ENCODE measurements at regions not wholly inside any gene's neighbourhood (a gene's known extent, or its start where the extent isn't known, plus 50 kb on each side); places are given as distances from the start of the nearest gene placed in this dataset.

GRCh38 chr16:6524501-6524900, 808.1 kb upstream of the RBFOX1 start:
- no peak for DNase-seq (ENCODE audit: low read depth, low spot score)

GRCh38 chr16:6517020-6517720, 815.5 kb upstream of the RBFOX1 start:
- DNase-seq (ENCODE audit: low read depth, low spot score), result no peak

GRCh38 chr16:6512512-6512911, 820.1 kb upstream of the RBFOX1 start:
- DNase-seq (ENCODE audit: low read depth, low spot score), result no peak

DNA sequence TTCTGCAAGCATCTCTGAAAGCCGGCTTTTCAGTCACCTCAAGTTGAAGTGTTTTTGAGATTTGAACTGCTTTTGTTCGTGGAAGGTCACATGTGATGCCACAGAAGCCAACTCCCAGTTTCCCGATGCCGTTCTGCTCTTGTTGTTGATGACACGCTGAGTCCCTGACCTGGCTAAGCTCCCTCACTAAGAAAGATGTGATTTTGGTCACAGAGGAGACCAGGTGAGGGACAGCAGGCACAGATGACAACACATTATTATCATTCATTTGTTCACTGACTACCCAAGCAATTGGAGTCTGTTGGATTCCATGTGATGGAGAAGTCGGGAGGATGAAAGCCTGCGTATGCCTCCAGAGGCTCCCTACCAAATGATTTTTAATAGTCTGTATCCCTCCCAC, 822.4 kb upstream of the RBFOX1 start:
- DNase-seq (ENCODE audit: low read depth, low spot score), result no peak

DNA sequence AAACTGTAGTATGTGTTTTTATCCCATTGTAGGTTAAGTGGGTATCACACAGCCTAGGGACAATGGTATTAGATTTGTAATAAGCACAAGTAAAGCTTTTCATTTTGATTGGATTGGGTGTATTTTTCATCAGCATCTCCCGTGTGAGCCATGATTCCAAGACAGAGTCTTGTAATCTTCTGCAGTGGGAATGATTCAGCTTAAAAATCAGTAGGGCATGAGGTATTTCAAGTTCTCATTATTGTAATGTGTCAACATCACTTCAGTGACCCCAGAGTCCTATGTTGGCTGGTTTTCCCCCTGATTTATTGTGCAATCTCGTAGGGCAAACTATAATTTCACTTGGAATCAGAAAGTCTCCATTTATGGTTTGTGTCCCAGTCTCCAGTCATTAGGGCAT, 833.2 kb upstream of the RBFOX1 start:
- DNase-seq (ENCODE audit: low read depth, low spot score), result no peak

DNA sequence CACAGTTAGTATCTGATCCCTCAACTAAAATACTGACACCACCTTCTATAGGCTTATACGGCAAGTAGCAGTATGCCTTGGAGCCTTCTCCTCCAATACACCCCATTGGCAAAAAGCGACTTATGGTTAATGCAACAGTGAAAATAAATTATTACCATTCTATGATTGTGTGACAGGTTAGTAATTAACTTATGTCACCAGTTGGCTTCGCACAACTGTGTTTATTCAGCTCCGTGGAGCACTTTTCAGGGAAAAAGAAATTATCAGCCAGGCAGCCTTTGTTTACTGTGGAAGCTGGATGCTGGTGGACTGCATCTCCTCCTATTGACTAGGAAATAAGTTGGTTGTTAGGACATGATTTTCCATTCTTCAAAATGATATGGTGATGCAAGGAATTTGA, 833.8 kb upstream of the RBFOX1 start:
- DNase-seq (ENCODE audit: low read depth, low spot score), result no peak

DNA sequence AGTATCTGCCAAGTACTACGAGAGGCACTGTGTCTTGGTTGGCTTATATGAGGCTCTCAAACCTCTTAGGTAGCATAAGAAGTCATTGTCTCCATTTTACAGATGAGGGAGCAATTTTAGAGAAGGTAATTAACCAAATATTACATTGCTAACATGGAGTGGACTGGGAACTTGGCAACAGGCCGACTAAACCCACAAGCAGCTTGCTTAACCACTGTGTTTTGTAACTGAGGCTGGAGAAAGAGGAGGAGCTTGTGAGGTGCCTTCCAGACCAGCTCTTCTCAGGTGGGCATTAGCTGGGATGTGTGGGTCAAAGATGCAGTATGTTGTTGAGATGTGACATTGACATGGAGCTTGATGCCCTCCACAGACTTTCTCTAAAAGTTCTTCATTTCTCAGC, 835.6 kb upstream of the RBFOX1 start:
- no peak for DNase-seq (ENCODE audit: low read depth, low spot score)

DNA sequence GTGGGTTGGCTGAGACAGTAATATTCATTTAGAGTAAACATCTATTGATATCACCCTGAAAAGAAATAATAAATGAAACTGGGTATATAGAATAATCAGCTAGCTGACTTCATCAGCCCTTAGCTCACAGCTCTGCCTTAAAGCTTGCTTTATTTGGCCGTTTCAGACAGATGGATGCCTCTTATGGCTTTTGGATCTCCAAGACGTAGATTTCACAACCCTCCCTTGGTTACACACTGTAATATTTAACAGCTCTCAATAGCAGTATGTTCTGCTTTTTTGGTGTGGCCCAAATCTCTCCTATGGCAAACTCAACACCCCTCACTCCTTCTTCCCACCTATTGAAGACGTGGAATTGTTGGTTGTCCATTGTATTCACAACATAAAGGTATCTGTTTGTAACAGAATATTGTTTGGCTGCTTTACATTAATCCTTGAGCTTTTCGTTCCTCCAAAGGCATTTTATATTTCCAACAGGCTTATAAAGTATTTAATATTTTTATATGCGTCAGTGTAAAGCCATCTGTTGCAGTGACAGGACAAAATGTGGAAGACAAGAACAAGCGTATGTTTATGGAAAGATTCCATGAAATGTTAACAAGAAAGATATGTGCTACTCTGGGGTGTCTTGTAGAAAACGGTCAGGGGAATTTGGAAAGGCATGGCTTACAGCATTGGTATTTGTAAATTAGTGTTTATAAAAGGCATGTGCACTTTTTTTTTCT, 837.0 kb upstream of the RBFOX1 start:
- DNase-seq (ENCODE audit: low read depth, low spot score), result no peak

DNA sequence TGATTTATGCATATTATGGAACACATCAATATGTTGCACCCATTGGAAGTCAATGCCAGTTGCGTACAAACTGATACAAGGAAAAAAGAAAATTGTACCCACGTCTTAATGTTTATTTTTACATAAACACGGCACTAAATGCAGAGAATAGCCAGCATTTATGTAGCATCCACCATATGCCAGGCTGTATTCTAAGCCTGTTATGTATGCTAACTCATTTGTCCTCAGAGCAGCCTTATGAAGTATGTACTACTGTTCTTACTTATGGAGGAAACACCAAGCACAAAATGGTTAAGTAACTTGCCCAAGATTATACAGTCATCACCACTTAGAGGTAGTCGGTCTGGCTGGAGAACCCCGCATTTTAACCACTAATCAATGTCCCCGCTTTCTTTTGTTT, 837.9 kb upstream of the RBFOX1 start:
- DNase-seq (ENCODE audit: low read depth, low spot score), result no peak

GRCh38 chr16:6493555-6493954, 839.1 kb upstream of the RBFOX1 start:
- DNase-seq (ENCODE audit: low read depth, low spot score), result no peak

GRCh38 chr16:6492742-6493141, 839.9 kb upstream of the RBFOX1 start:
- DNase-seq (ENCODE audit: low read depth, low spot score), result no peak

DNA sequence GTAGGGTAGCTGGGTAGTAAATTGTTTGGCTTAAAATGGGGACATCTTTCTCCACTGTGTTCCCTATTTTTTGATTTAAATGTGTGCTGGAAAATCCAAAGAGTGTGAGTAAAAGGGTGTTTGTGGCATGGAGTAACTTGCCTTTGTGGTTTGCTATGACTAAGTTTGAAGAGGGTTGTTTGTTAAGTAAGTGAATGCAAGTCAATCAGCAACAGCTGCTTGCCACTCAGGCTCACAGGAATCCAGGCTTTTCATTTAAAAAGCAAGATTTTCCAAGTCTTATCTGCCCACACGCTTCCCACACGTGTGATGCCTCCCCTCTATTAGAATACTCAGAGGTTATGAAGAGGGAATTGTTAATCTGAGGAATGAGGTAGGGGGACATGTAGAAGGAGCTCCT, 847.7 kb upstream of the RBFOX1 start:
- no peak for DNase-seq (ENCODE audit: low read depth, low spot score)

GRCh38 chr16:6484081-6484480, 848.6 kb upstream of the RBFOX1 start:
- DNase-seq (ENCODE audit: low read depth, low spot score), result no peak

GRCh38 chr16:6483469-6484033, 849.1 kb upstream of the RBFOX1 start:
- DNase-seq (ENCODE audit: low read depth, low spot score), result no peak

GRCh38 chr16:6482696-6483468, 849.8 kb upstream of the RBFOX1 start:
- DNase-seq (ENCODE audit: low read depth, low spot score), result no peak

DNA sequence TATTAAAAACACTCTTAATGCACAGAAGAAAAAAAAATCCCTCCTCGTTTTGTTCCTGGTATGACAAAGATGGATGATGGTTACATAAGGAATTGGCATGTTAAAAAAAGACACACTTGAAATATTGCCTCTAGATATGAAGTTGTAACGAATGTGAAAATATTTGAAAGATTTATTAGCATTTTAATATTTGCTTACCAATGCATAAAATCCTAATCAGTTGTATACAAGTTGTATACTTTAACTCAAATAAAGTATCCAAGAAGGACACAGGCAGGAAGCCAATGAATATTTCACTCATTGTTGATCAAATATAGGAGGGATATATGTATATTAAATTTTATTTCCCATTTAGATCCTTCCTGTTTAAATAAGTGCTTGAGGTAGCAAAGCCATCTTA, 850.8 kb upstream of the RBFOX1 start:
- DNase-seq (ENCODE audit: low read depth, low spot score), result no peak

- no peak for DNase-seq (ENCODE audit: low read depth, low spot score)
Observed at GRCh38 chr16:6453742-6454141, 878.9 kb upstream of the RBFOX1 start.

DNA sequence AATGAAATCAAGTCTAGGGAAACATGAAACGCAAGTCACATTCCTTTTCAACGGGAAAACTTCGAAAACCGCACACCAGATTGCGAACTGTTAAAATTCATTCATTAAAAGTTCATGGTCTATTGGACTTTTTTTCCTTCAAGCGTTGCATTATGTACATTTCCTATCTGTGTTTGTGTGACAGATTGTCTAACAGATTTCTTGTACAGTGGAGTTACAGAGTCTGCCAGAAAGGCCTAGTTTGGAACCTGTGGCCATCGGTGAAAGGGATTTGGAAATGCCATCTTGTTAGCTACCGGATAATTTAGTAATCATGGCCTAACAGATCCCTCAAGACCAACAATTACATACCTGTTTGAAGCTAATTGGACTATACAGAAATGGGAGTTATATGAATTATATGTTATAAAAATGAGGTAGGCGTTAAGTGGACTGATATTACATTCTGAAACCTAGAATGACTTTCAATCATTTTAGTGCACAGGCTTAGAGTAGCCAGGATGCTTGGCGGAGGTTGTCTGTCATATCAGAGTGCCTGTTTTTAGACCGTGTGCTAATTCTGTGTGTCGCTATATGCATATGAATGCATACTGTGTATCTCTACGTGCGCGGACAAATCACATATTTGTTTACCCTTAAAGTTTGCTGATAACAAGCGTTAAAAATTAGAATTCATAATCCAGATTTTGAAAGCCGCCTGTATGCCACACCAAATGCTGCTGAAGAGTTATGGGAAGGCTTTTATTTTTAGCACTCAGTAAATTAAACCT, 885.4 kb upstream of the RBFOX1 start:
- no peak for DNase-seq (ENCODE audit: low read depth, low spot score)

GRCh38 chr16:6446370-6446769, 886.3 kb upstream of the RBFOX1 start:
- no peak for DNase-seq (ENCODE audit: low read depth, low spot score)

DNA sequence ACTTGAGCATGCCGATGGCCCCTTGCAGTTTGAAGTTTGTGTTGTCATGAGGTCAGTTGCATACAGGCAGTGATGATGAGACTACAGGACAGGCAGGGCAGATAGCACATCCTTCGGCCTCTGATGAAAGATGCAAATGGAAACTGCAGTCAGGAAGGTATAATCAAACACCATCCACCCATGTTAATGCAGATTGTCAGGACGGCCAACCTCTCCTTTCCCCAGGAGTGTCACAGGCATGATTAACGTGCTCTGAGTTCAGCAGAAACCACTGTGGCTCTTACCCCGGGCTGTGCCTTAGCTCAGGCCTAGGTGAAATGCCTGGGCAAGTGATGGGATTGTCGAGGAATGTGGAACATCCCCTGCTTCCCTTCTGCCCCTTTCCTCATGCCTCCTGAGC, 893.5 kb upstream of the RBFOX1 start:
- no peak for DNase-seq (ENCODE audit: low read depth, low spot score)

DNA sequence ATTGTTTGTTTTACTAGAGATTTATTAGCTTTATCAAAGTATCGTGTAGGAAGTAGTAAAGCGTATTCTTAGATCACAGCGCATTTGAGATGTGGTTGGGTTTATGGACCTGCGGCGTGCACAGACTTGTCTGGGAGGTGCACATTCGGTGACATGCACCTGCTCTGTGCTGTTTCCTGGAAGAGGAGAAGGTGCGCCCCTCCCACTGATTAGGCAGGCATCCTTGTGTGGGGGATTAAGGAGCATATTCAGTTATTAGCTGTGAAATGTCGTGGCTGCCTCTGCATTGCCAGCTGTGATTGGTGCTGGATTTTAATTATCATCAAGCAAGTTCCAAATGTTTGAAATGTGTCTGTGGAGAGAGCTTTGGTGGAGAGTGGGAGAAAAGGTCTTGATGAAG, 903.8 kb upstream of the RBFOX1 start:
- no peak for DNase-seq (ENCODE audit: low read depth, low spot score)

- no peak for DNase-seq (ENCODE audit: low read depth, low spot score)
Observed at GRCh38 chr16:6427621-6428020, 905.0 kb upstream of the RBFOX1 start.

All from activated naive CD8-positive, alpha-beta T cell treated with anti-CD3 and anti-CD28 coated beads, Interleukin-2, amount 50 U/mL, for 16 hours (primary cell).